Mucosa of rectum (tissue), 2 donors: ENCODE measurements at regions not wholly inside any gene's neighbourhood (a gene's known extent, or its start where the extent isn't known, plus 50 kb on each side); places are given as distances from the start of the nearest gene placed in this dataset.

Experiments used
- H3K27ac ChIP-seq, 2 donors: one replicate each; pipeline ENCODE4 v1.7.0; 2013; ENCODE audit warnings: inconsistent platforms in 2 of 2, low read depth in 2 of 2, low read length in 2 of 2
- H3K27me3 ChIP-seq, 2 donors: one replicate each; pipeline ENCODE4 v1.7.0; 2013; ENCODE audit warnings: low read length in 2 of 2; ENCODE audit not compliant: control insufficient read depth in 2 of 2, insufficient read depth in 2 of 2
- H3K36me3 ChIP-seq, 2 donors: one replicate each; pipeline ENCODE4 v1.7.0; 2013; ENCODE audit warnings: low read length in 2 of 2; ENCODE audit not compliant: control insufficient read depth in 2 of 2, insufficient read depth in 2 of 2
- H3K4me1 ChIP-seq, 2 donors: one replicate each; pipeline ENCODE4 v1.7.0; 2013; ENCODE audit warnings: low read length in 2 of 2, mild to moderate bottlenecking in 1 of 2; ENCODE audit not compliant: control insufficient read depth in 2 of 2, insufficient read depth in 2 of 2
- H3K4me3 ChIP-seq, 2 donors: one replicate each; pipeline ENCODE4 v1.7.0; 2013; ENCODE audit warnings: low read length in 2 of 2
- H3K9ac ChIP-seq, 2 donors: one replicate each; pipeline ENCODE4 v1.7.0; 2013; ENCODE audit warnings: low read length in 2 of 2, low read depth in 1 of 2, mild to moderate bottlenecking in 1 of 2
- H3K9me3 ChIP-seq, 2 donors: one replicate each; pipeline ENCODE4 v1.7.0; 2013; ENCODE audit warnings: low read length in 2 of 2; ENCODE audit not compliant: control insufficient read depth in 2 of 2
- donor health status: healthy.
- donor health status: Normal muscosa, but diverticular disease.

DNA sequence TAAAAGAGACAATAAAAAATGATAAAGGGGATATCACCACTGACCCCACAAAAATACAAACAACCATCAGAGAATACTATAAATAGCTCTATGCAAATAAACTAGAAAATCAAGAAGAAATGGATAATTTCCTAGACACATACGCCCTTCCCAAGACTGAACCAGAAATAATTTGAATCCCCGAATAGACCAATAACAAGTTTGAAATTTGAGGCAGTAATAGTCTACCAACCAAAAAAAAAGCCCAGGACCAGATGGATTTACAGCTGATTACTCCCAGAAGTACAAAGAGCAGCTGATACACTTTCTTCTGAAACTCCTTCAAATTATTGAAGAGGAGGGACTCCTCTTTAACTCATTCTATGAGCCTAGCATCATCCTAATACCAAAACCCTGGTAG lies 128.1 kb downstream of the DMRTA1 start:
- Histone ChIP-seq H3K27me3 (no peaks in the 10 kb centered on the region), H3K9me3 (no peaks in the 10 kb centered on the region), H3K27ac (no peak overlapping the region), H3K9ac (no peak overlapping the region), H3K4me1 (no peaks in the 10 kb centered on the region), H3K36me3 (no peaks in the 10 kb centered on the region), H3K4me3 (no peak overlapping the region)

- no peak overlapping the region for H3K4me3 ChIP-seq
- H3K9me3 ChIP-seq: no peaks in the 10 kb centered on the region
- no peak overlapping the region for H3K9ac ChIP-seq
- no peaks in the 10 kb centered on the region for H3K27me3 ChIP-seq
- no peaks in the 10 kb centered on the region for H3K36me3 ChIP-seq
- H3K4me1 ChIP-seq: no peaks in the 10 kb centered on the region
- H3K27ac ChIP-seq: no peak overlapping the region
Measured at GRCh38 chr9:22580788-22581187, 134.2 kb downstream of the DMRTA1 start.

DNA sequence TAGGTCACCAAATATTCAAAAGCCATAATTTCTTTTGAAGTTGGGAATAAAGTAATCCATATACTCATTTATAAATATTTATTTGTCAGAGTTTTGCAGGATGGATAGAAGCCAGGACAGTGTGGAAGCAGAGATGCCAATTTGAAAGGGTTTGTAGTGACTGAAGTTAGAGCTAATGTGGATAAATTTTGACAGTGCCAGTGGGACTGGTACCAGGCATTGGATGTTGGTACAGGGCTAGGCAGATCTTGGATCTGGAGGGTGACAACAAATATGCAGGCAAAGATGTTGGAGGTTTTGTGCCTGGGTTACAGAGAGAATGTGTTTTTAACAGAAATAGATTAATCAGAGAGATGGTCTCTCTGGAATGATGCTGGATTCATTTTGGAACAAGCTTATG lies 135.6 kb downstream of the DMRTA1 start:
- no peaks in the 10 kb centered on the region for H3K4me1 ChIP-seq
- no peaks in the 10 kb centered on the region for H3K9me3 ChIP-seq
- no peaks in the 10 kb centered on the region for H3K36me3 ChIP-seq
- no peak overlapping the region for H3K27ac ChIP-seq
- H3K9ac ChIP-seq: no peak overlapping the region
- H3K4me3 ChIP-seq: no peak overlapping the region
- H3K27me3 ChIP-seq: no peaks in the 10 kb centered on the region

GRCh38 chr9:22588918-22589317 lies 142.3 kb downstream of the DMRTA1 start:
- no peak overlapping the region for H3K27ac ChIP-seq
- H3K9me3 ChIP-seq: no peaks in the 10 kb centered on the region
- no peaks in the 10 kb centered on the region for H3K36me3 ChIP-seq
- H3K9ac ChIP-seq: no peak overlapping the region
- no peaks in the 10 kb centered on the region for H3K27me3 ChIP-seq
- H3K4me3 ChIP-seq: no peak overlapping the region
- H3K4me1 ChIP-seq: no peaks in the 10 kb centered on the region

DNA sequence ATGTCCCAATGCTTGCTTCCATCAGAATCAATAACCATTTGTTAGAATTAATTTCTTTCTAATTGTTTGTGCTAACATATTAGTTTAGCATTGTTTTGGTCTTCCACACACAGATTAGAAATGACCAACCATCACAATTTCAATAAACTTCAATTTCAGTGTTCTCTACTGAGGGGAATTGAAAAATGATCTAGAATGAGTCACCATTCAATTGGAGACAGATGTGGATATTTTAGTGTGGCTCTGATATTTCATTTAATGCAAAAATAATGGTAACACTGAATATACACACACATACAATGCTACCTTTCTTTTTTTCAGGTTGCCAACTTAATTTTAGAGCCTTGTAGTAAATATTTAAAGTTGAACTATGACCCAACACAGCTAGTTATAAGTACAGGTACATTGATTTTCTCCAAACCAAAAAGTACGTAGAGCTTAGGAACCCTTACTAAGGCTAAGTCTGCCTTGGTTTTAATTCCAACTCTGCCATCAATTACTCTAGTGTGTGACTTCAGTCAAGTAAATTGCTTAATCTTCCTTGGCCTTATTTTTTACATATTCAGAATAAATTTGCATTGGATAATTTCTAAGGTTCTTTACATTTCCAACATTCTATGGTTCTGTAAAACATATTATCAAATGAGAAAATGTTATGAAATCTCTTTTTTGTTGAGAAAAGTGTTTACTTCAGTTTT lies 143.9 kb downstream of the DMRTA1 start:
- no peaks in the 10 kb centered on the region for H3K9me3 ChIP-seq
- no peak overlapping the region for H3K9ac ChIP-seq
- H3K36me3 ChIP-seq: no peaks in the 10 kb centered on the region
- no peak overlapping the region for H3K4me3 ChIP-seq
- H3K27ac ChIP-seq: no peak overlapping the region
- no peaks in the 10 kb centered on the region for H3K4me1 ChIP-seq
- H3K27me3 ChIP-seq: no peaks in the 10 kb centered on the region

DNA sequence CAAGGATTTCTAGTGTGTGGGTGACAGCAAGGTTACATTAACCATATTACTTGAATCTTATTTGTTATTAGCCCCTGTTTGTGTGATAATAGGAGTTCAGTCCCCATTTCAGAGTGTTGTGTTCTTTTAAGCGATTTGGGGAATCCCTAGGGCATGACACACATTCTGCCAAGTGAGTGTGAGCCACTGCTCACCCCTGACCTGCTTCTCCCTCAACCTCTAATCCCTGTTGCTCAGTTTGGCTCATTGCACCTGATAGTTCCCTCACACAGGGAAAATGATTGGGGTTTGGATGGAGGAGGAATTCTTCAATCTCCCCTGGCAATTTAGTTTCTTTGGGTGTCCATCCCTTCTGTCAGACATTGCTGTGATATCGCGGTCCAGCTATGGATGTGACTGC lies 149.2 kb downstream of the DMRTA1 start:
- Histone ChIP-seq H3K4me3 (no peak overlapping the region), H3K27me3 (no peaks in the 10 kb centered on the region), H3K9me3 (no peaks in the 10 kb centered on the region), H3K4me1 (no peaks in the 10 kb centered on the region), H3K9ac (no peak overlapping the region), H3K36me3 (no peaks in the 10 kb centered on the region), H3K27ac (no peak overlapping the region)

DNA sequence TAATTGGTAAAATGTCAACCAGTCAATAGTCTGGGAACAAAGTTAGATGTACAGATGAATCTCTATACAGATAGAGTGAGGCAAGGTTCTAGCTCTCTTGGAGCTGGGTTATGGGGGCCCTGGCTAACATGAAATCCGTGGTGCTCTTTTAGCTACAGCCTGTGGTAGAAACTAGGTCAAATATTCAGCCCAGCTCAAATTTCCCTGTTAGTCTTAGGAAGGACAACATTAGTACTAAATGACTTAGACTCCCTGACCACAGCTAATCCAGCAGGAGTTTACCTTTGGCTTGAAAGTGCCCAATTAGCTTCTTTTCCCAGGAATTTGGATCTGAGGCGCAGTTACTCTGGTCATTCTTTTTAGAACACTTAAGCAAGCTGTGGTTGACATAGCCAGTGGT lies 170.5 kb downstream of the DMRTA1 start:
- Histone ChIP-seq H3K27ac (no peak overlapping the region), H3K4me3 (no peak overlapping the region), H3K9me3 (no peaks in the 10 kb centered on the region), H3K36me3 (no peaks in the 10 kb centered on the region), H3K27me3 (no peaks in the 10 kb centered on the region), H3K4me1 (no peaks in the 10 kb centered on the region), H3K9ac (no peak overlapping the region)

- Histone ChIP-seq H3K4me1 (no peaks in the 10 kb centered on the region), H3K4me3 (no peak overlapping the region), H3K9ac (no peak overlapping the region), H3K27me3 (no peaks in the 10 kb centered on the region), H3K9me3 (no peaks in the 10 kb centered on the region), H3K36me3 (no peaks in the 10 kb centered on the region), H3K27ac (no peak overlapping the region)
Measured at GRCh38 chr9:22622815-22623214, 176.2 kb downstream of the DMRTA1 start.

DNA sequence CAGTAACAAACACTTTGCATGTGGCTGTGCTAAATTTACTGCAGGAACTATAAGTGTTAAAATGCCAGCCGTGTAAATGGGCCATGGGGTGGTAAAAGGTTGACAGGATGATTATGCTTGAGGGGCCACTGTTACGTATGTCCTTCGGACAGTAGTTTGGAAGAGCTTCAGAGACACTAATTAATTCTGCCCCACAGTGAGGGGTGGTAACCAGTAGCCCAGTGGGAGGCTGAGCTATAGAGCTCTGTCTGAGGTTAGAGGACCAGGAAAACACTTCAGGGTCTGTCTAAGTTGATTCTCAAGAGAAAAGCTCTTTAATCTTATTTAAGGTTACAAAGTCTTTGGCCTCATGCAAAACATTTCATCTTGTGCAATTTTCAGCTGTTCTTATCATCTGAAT lies 176.6 kb downstream of the DMRTA1 start:
- no peak overlapping the region for H3K9ac ChIP-seq
- H3K27me3 ChIP-seq: no peaks in the 10 kb centered on the region
- H3K9me3 ChIP-seq: no peaks in the 10 kb centered on the region
- no peak overlapping the region for H3K27ac ChIP-seq
- no peak overlapping the region for H3K4me3 ChIP-seq
- no peaks in the 10 kb centered on the region for H3K36me3 ChIP-seq
- H3K4me1 ChIP-seq: no peaks in the 10 kb centered on the region

DNA sequence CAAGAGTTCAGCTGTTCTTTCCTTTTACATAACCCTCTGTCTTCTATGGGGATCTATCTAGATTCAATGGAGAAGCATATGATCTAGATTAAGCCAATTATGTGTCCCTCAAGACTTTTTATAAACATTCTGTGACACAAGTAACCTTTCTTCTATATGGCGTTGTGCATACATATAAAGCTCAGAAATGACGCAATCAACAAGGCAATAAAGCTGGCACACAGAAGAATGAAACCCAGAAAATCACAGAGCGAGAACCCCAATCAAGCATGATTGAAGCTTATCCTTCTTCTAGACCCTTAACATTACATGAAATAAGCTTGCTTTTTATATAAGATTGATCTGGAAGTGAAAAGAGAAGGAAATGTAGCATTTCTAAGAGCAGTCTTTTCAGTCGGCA lies 178.9 kb downstream of the DMRTA1 start:
- H3K9ac ChIP-seq: no peak overlapping the region
- H3K27me3 ChIP-seq: no peaks in the 10 kb centered on the region
- no peaks in the 10 kb centered on the region for H3K36me3 ChIP-seq
- no peaks in the 10 kb centered on the region for H3K9me3 ChIP-seq
- H3K27ac ChIP-seq: no peak overlapping the region
- H3K4me3 ChIP-seq: no peak overlapping the region
- no peaks in the 10 kb centered on the region for H3K4me1 ChIP-seq

- Histone ChIP-seq H3K27ac (no peak overlapping the region), H3K9ac (no peak overlapping the region), H3K36me3 (no peaks in the 10 kb centered on the region), H3K9me3 (no peaks in the 10 kb centered on the region), H3K4me3 (no peak overlapping the region), H3K27me3 (no peaks in the 10 kb centered on the region), H3K4me1 (no peaks in the 10 kb centered on the region)
Measured at GRCh38 chr9:22643541-22643940, 196.9 kb downstream of the DMRTA1 start.
